22Rv1 (cell line): ENCODE measurements at regions not wholly inside any gene's neighbourhood (a gene's known extent, or its start where the extent isn't known, plus 50 kb on each side); places are given as distances from the start of the nearest gene placed in this dataset.

Experiments used
- CTCF ChIP-seq: fragments of 450-650 bp; IDR thresholded peaks from 2 replicates; pipeline ENCODE4 v1.5.1; 2017; ENCODE audit warnings: mild to moderate bottlenecking
- ZFX ChIP-seq: fragments of 450-650 bp; IDR thresholded peaks from 2 replicates; pipeline ENCODE4 v1.6.1; 2017; ENCODE audit warnings: antibody characterized with exemption, borderline replicate concordance

GRCh38 chr3:132772252-132772651, 50.0 kb upstream of the NPHP3 start:
- no peak for TF ChIP-seq CTCF
- TF ChIP-seq ZFX = no peak
